ENCODE measurements at regions not wholly inside any gene's neighbourhood (a gene's known extent, or its start where the extent isn't known, plus 50 kb on each side); places are given as distances from the start of the nearest gene placed in this dataset.

DNA sequence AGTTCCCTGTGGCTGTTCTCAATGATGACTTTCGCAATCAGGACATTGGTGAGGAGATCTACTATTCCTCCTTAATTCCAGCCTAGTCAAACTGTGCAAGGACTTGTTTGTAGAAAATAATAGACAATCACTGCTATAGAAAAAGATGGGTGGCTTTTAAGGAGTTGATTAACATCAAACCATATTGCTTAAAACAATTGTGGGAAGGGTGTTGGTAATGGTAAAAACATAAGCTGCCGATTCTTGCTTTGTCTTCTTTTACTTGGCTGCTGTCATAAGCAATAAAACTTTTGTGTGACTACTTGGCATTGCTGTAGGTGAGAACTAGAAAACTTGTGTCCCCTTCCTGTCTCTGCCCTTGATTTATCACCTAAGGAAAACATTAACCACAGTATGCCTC, 561.2 kb upstream of the SEMA6A start:
- TF ChIP-seq, protein P1, sequence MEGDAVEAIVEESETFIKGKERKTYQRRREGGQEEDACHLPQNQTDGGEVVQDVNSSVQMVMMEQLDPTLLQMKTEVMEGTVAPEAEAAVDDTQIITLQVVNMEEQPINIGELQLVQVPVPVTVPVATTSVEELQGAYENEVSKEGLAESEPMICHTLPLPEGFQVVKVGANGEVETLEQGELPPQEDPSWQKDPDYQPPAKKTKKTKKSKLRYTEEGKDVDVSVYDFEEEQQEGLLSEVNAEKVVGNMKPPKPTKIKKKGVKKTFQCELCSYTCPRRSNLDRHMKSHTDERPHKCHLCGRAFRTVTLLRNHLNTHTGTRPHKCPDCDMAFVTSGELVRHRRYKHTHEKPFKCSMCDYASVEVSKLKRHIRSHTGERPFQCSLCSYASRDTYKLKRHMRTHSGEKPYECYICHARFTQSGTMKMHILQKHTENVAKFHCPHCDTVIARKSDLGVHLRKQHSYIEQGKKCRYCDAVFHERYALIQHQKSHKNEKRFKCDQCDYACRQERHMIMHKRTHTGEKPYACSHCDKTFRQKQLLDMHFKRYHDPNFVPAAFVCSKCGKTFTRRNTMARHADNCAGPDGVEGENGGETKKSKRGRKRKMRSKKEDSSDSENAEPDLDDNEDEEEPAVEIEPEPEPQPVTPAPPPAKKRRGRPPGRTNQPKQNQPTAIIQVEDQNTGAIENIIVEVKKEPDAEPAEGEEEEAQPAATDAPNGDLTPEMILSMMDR (IDR thresholded peaks at IDR 0.05; ENCODE audit: poor library complexity, severe bottlenecking): no peak
- no peak for TF ChIP-seq POLR2AphosphoS5 (IDR thresholded peaks at IDR 0.05)
- TF ChIP-seq EZH2 (IDR thresholded peaks at IDR 0.05; ENCODE audit: borderline replicate concordance, insufficient read depth, low read length, poor library complexity, severe bottlenecking): no peak
- no peak for TF ChIP-seq SMC3 (conservative IDR thresholded peaks at IDR 0.05; ENCODE audit: poor library complexity)
- no peak for TF ChIP-seq EP300 (conservative IDR thresholded peaks at IDR 0.05; ENCODE audit: poor library complexity, severe bottlenecking)
